ENCODE measurements at regions not wholly inside any gene's neighbourhood (a gene's known extent, or its start where the extent isn't known, plus 50 kb on each side); places are given as distances from the start of the nearest gene placed in this dataset.

GRCh38 chr4:4752025-4752424, 107.4 kb upstream of the MSX1 start:
- H4K20me1 ChIP-seq (ENCODE audit: insufficient read depth) = no peaks in the 10 kb centered on the region
- no peak overlapping the region for H3K27ac ChIP-seq (ENCODE audit: low read depth in 2 of 2, low read length in 1 of 2)
- no peaks in the 10 kb centered on the region for H3K9me2 ChIP-seq
- ChIA-PET POLR2A (no interaction called here), CTCF (interaction anchor here (0.8 to 0.9 kb wide), 2 partner anchors 8 to 101 kb away, joined by 3 read pairs; no protein-coding TSS in a partner anchor)
- no peaks in the 10 kb centered on the region for H3K36me3 ChIP-seq (replicated peaks in 1 of 2; ENCODE audit: control insufficient read depth in 1 of 2, insufficient read depth in 2 of 2, low read length in 1 of 2)
- no peak overlapping the region for H2AFZ ChIP-seq (ENCODE audit: low read depth)
- no peak for DNase-seq
- no peak overlapping the region for H3K4me3 ChIP-seq (ENCODE audit: low read depth in 2 of 2, low read length in 1 of 2)
- H3K9ac ChIP-seq = no peak overlapping the region
- no peaks in the 10 kb centered on the region for H3K9me3 ChIP-seq
- peaks cover 0 to 17% of the 10 kb centered on the region in 2 experiments; a peak in 2 of 4 replicates for H3K4me1 ChIP-seq (ENCODE audit: control insufficient read depth in 1 of 2, insufficient read depth in 2 of 2, low read depth in 1 of 2, low read length in 1 of 2)
- H3K27me3 ChIP-seq (ENCODE audit: insufficient read depth) = peaks cover 31% of the 10 kb centered on the region; the same call in 1 of the 2 replicates
- no peaks in the 10 kb centered on the region for H3K79me2 ChIP-seq (ENCODE audit: insufficient read depth)
- no peak for TF ChIP-seq CHD2 (IDR thresholded peaks at IDR 0.05; ENCODE audit: low read length, partially characterized antibody)
- no peak for TF ChIP-seq GATA2 (CRISPR knock-in tag; IDR thresholded peaks at IDR 0.05)
- WGBS (ENCODE audit: low lambda C conversion rate) = 66% methylated on average over 10 of the region's 12 CpGs
- H3K4me2 ChIP-seq = no peak overlapping the region
- H3F3A ChIP-seq (replicated peaks; ENCODE audit: insufficient read depth) = no peaks in the 10 kb centered on the region

GRCh38 chr4:4750187-4750586, 109.3 kb upstream of the MSX1 start:
- H3K4me1 ChIP-seq (ENCODE audit: control insufficient read depth in 1 of 2, insufficient read depth in 2 of 2, low read depth in 1 of 2, low read length in 1 of 2) = peaks cover 0 to 13% of the 10 kb centered on the region in 2 experiments; a peak in 2 of 4 replicates
- no peak overlapping the region for H3K27ac ChIP-seq (ENCODE audit: low read depth in 2 of 2, low read length in 1 of 2)
- H4K20me1 ChIP-seq (ENCODE audit: insufficient read depth) = no peaks in the 10 kb centered on the region
- H3K27me3 ChIP-seq (ENCODE audit: insufficient read depth) = peaks cover 19% of the 10 kb centered on the region; the same call in 1 of the 2 replicates
- H2AFZ ChIP-seq (ENCODE audit: low read depth) = no peak overlapping the region
- no peak for DNase-seq
- no peaks in the 10 kb centered on the region for H3K79me2 ChIP-seq (ENCODE audit: insufficient read depth)
- H3K4me3 ChIP-seq (ENCODE audit: low read depth in 2 of 2, low read length in 1 of 2) = no peak overlapping the region
- 69% methylated on average over 7 of the region's 7 CpGs for WGBS (ENCODE audit: low lambda C conversion rate)
- ChIA-PET CTCF (no interaction called here), POLR2A (no interaction called here)
- TF ChIP-seq RFX5 (IDR thresholded peaks at IDR 0.05; ENCODE audit: low read length) (no peak), USF1 (IDR thresholded peaks at IDR 0.05; ENCODE audit: borderline replicate concordance, low read depth) (no peak), TEAD4 (IDR thresholded peaks at IDR 0.05; ENCODE audit: borderline replicate concordance, insufficient read depth) (no peak), NFIC (IDR thresholded peaks at IDR 0.05; ENCODE audit: borderline replicate concordance) (no peak), YY1 (IDR thresholded peaks at IDR 0.05; ENCODE audit: low read depth) (no peak), CTCF (IDR thresholded peaks at IDR 0.05) (no peak), TAF1 (IDR thresholded peaks at IDR 0.05; ENCODE audit: borderline replicate concordance, low read depth, low read length) (no peak), FOSL2 (IDR thresholded peaks at IDR 0.05; ENCODE audit: borderline replicate concordance, low read depth) (no peak), PBX3 (IDR thresholded peaks at IDR 0.05) (no peak), RAD21 (IDR thresholded peaks at IDR 0.05; ENCODE audit: low read length) (no peak), EZH2phosphoT487 (IDR thresholded peaks at IDR 0.05; ENCODE audit: borderline replicate concordance, low read depth) (no peak), NRF1 (IDR thresholded peaks at IDR 0.05; ENCODE audit: low read depth, low read length) (no peak), SIN3A (IDR thresholded peaks at IDR 0.05; ENCODE audit: borderline replicate concordance, low read depth, low read length) (no peak), GABPA (IDR thresholded peaks at IDR 0.05; ENCODE audit: low read depth) (no peak), ELF1 (IDR thresholded peaks at IDR 0.05) (no peak), GATA2 (CRISPR knock-in tag; IDR thresholded peaks at IDR 0.05) (no peak), RXRA (IDR thresholded peaks at IDR 0.05; ENCODE audit: borderline replicate concordance, low read depth) (no peak), EP300 (IDR thresholded peaks at IDR 0.05; ENCODE audit: borderline replicate concordance in 1 of 2, low read depth in 1 of 2, low read length in 1 of 2) (no peak), TCF12 (IDR thresholded peaks at IDR 0.05) (no peak), MEF2A (IDR thresholded peaks at IDR 0.05; ENCODE audit: borderline replicate concordance, low read depth) (no peak)
- H3F3A ChIP-seq (replicated peaks; ENCODE audit: insufficient read depth) = no peaks in the 10 kb centered on the region
- no peak overlapping the region for H3K9ac ChIP-seq
- H3K9me2 ChIP-seq = no peaks in the 10 kb centered on the region
- no peaks in the 10 kb centered on the region for H3K36me3 ChIP-seq (replicated peaks in 1 of 2; ENCODE audit: control insufficient read depth in 1 of 2, insufficient read depth in 2 of 2, low read length in 1 of 2)
- H3K9me3 ChIP-seq = no peaks in the 10 kb centered on the region
- no peak overlapping the region for H3K4me2 ChIP-seq

Data from SK-N-SH (cell line).